ENCODE measurements at regions not wholly inside any gene's neighbourhood (a gene's known extent, or its start where the extent isn't known, plus 50 kb on each side); places are given as distances from the start of the nearest gene placed in this dataset.
A peak's percentile ranks its signal among the peaks of the same experiment; 100 is the strongest.

GRCh38 chr7:155378959-155379871 lies 78.7 kb upstream of the EN2 start:
- Histone ChIP-seq H4K5ac (ENCODE audit: insufficient read length, low read depth, low read length) (no peak overlapping the region), H4K8ac (ENCODE audit: extremely low read depth, insufficient read depth, low read length) (no peak overlapping the region), H4K20me1 (replicated peaks in 1 of 2; ENCODE audit: control insufficient read depth in 1 of 2, insufficient read depth in 2 of 2, low read length in 2 of 2) (peaks cover 39 to 40% of the 10 kb centered on the region in 2 experiments), H4K91ac (replicated peaks; ENCODE audit: insufficient read length, low read length) (no peak overlapping the region), H2BK20ac (ENCODE audit: low read length) (no peak overlapping the region), H3K27me3 (replicated peaks in 1 of 4; ENCODE audit: control insufficient read depth in 3 of 4, extremely low read depth in 1 of 4, insufficient read depth in 3 of 4, low read length in 3 of 4) (peaks cover 98 to 100% (median 99%) of the 10 kb centered on the region in 4 experiments), H3K9ac (replicated peaks in 1 of 4; ENCODE audit: extremely low read depth in 1 of 4, low read depth in 3 of 4, low read length in 3 of 4) (no peak overlapping the region; a peak in 1 of 7 replicates), H2AK5ac (ENCODE audit: low read depth, low read length) (no peak overlapping the region), H3K56ac (replicated peaks; ENCODE audit: insufficient read length, low read depth, low read length) (no peak overlapping the region), H3K18ac (ENCODE audit: extremely low read depth, low read length) (no peak overlapping the region), H3K4ac (replicated peaks; ENCODE audit: insufficient read length, low read depth, low read length) (no peak overlapping the region), H3K79me2 (ENCODE audit: control insufficient read depth in 1 of 2, insufficient read depth in 2 of 2, low read length in 2 of 2) (no peaks in the 10 kb centered on the region), H3K79me1 (ENCODE audit: low read depth, low read length) (no peaks in the 10 kb centered on the region), H2AFZ (ENCODE audit: low read length) (no peak overlapping the region), H3K4me2 (ENCODE audit: insufficient read depth in 1 of 2, low read depth in 2 of 2, low read length in 2 of 2) (no peak overlapping the region), H3K23me2 (ENCODE audit: low read depth, low read length) (peaks cover 3% of the 10 kb centered on the region), H3K4me3 (ENCODE audit: extremely low read depth in 1 of 4, insufficient read depth in 2 of 4, low read depth in 3 of 4, low read length in 4 of 4) (no peak overlapping the region), H3K36me3 (ENCODE audit: control insufficient read depth in 2 of 4, insufficient read depth in 4 of 4, low read length in 3 of 4) (peaks cover 0 to 3% (median 0%) of the 10 kb centered on the region in 4 experiments; a peak in 1 of 8 replicates), H3K9me3 (ENCODE audit: insufficient read depth in 2 of 2, low read depth in 1 of 2, low read length in 1 of 2) (no peaks in the 10 kb centered on the region; a peak in 1 of 4 replicates), H3K14ac (ENCODE audit: insufficient read length) (no peak overlapping the region), H2BK15ac (ENCODE audit: low read length) (no peak overlapping the region), H3K27ac (ENCODE audit: low read depth, low read length) (no peak overlapping the region), H3K23ac (ENCODE audit: insufficient read length) (no peak overlapping the region), H2BK120ac (replicated peaks; ENCODE audit: low read depth, low read length) (no peak overlapping the region), H3K4me1 (replicated peaks in 1 of 4; ENCODE audit: control insufficient read depth in 3 of 4, insufficient read depth in 4 of 4, low read length in 3 of 4) (peaks cover 0 to 23% (median 11%) of the 10 kb centered on the region in 4 experiments; a peak in 5 of 7 replicates), H2BK5ac (ENCODE audit: low read depth, low read length) (no peak overlapping the region), H2BK12ac (ENCODE audit: low read depth, low read length) (no peak overlapping the region)
- DNase-seq (ENCODE audit: low read depth in 1 of 2, low spot score in 2 of 2) (no peak), FAIRE-seq (no peak)
- TF ChIP-seq RNF2 (IDR thresholded peaks at IDR 0.05; ENCODE audit: borderline replicate concordance, low read depth, low read length, missing control alignments, poor library complexity, severe bottlenecking) (no peak), TEAD4 (IDR thresholded peaks at IDR 0.05; ENCODE audit: low read depth, low read length) (0 out of 2 replicates have a peak, but pooled peaks have one; percentile 17), KDM1A (IDR thresholded peaks at IDR 0.05; ENCODE audit: borderline replicate concordance, low read length) (no peak), POLR2A (IDR thresholded peaks at IDR 0.05; ENCODE audit: control extremely low read depth in 1 of 2, low read depth in 2 of 2, low read length in 2 of 2) (no peak)
- ChIA-PET CTCF (ENCODE audit: partially characterized antibody) (interaction anchor here (0.6 to 6.3 kb wide), 32 partner anchors 10 to 164 kb away, joined by 3 to 81 read pairs (median 4); no protein-coding TSS in a partner anchor), POLR2A (ENCODE audit: partially characterized antibody) (interaction anchor here (1.3 to 1.5 kb wide), 3 partner anchors 71 to 141 kb away, joined by 3 to 7 read pairs (median 4); no protein-coding TSS in a partner anchor)
- WGBS, 2 experiments (ENCODE audit: extremely low coverage in 1 of 2, insufficient coverage in 1 of 2, insufficient read length in 1 of 2, insufficient replicate concordance in 2 of 2, low coverage in 1 of 2, low lambda C conversion rate in 2 of 2, missing lambda C conversion rate in 1 of 2), result 20% methylated on average over 10 of the region's 10 CpGs; no CpG with 5 or more reads in 1 of the 2 experiments
